Stomach smooth muscle (tissue), 2 donors: ENCODE measurements at regions not wholly inside any gene's neighbourhood (a gene's known extent, or its start where the extent isn't known, plus 50 kb on each side); places are given as distances from the start of the nearest gene placed in this dataset.
"Not testable (repeated sequence)": the region's sequence is repeated elsewhere in the genome, so short reads cannot be mapped to it uniquely, and the experiment has no call there.

Experiments used
- H3K27ac ChIP-seq: one replicate; pipeline ENCODE4 v1.7.0; 2013; ENCODE audit warnings: mild to moderate bottlenecking, low read length, inconsistent platforms
- H3K27me3 ChIP-seq, 2 donors: one replicate each; pipeline ENCODE4 v1.7.0; 2013; ENCODE audit warnings: low read length in 2 of 2; ENCODE audit not compliant: insufficient read depth in 2 of 2, control insufficient read depth in 1 of 2
- H3K36me3 ChIP-seq, 2 donors: one replicate each; pipeline ENCODE4 v1.7.0; 2013; ENCODE audit warnings: low read length in 2 of 2; ENCODE audit not compliant: control insufficient read depth in 2 of 2, insufficient read depth in 2 of 2
- H3K4me1 ChIP-seq: one replicate; pipeline ENCODE4 v1.7.0; 2013; ENCODE audit warnings: low read length; ENCODE audit not compliant: control insufficient read depth, insufficient read depth
- H3K4me3 ChIP-seq, 2 donors: one replicate each; pipeline ENCODE4 v1.7.0; 2013; ENCODE audit warnings: low read length in 2 of 2
- H3K9ac ChIP-seq, 2 donors: one replicate each; pipeline ENCODE4 v1.7.0; 2013; ENCODE audit warnings: low read length in 2 of 2, mild to moderate bottlenecking in 1 of 2
- H3K9me3 ChIP-seq, 2 donors: one replicate each; pipeline ENCODE4 v1.7.0; 2013; ENCODE audit warnings: low read length in 2 of 2; ENCODE audit not compliant: control insufficient read depth in 2 of 2
- donor health status: healthy.
- donor health status: Pancreatic carcinoma.

- no peak overlapping the region for H3K9ac ChIP-seq
- no peaks in the 10 kb centered on the region for H3K36me3 ChIP-seq
- peaks cover 19% of the 10 kb centered on the region for H3K4me1 ChIP-seq
- H3K4me3 ChIP-seq: no peak overlapping the region
- H3K9me3 ChIP-seq: no peaks in the 10 kb centered on the region
- no peaks in the 10 kb centered on the region for H3K27me3 ChIP-seq
- H3K27ac ChIP-seq: peak overlapping the region; percentile 12
These were observed 146.8 kb upstream of the SLC38A2 start for GRCh38 chr12:46519407-46519806.

DNA sequence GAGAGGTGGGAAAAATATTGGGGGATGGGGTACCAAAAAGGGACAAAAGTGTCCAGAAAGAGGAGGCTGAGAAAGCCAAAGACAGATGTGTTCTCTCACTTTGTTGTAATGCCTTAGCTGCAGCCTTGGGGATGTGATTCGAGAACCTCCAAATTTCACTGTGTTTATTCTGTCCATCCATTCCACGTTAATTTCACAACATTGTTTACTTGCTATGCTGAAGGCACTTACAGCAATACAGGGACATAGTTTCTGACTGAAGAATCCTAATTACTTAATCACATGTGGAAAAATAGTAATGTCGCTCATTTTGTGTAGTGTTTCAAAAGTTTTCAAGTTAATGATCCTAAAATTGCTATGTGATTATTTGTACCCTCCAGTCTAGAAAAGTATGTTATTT lies 146.2 kb upstream of the SLC38A2 start:
- H3K9ac ChIP-seq: no peak overlapping the region
- no peak overlapping the region for H3K27ac ChIP-seq
- H3K36me3 ChIP-seq: no peaks in the 10 kb centered on the region
- H3K27me3 ChIP-seq: no peaks in the 10 kb centered on the region
- H3K9me3 ChIP-seq: no peaks in the 10 kb centered on the region
- peaks cover 12% of the 10 kb centered on the region for H3K4me1 ChIP-seq
- no peak overlapping the region for H3K4me3 ChIP-seq

DNA sequence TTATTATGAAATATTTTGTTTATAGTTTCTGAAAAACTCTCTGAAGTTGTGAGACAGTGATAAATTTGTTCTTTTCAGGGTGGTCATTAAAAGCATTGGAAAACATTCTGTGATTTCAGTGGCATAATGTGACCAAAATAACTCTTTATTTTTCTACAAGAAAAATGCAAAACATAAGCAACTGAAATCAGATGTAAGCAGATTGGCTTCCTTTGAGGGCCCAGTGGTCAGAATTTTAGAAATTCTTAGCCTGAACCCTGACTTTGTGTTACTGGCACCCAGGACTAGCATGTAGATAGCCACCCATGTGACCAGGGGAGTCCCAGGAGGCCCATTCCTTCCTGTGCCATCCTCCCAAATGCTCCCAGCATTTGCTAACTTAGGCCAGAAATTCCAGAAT lies 145.6 kb upstream of the SLC38A2 start:
- Histone ChIP-seq H3K4me1 (peaks cover 10% of the 10 kb centered on the region), H3K9me3 (no peaks in the 10 kb centered on the region), H3K27ac (no peak overlapping the region), H3K9ac (no peak overlapping the region), H3K4me3 (no peak overlapping the region), H3K36me3 (no peaks in the 10 kb centered on the region), H3K27me3 (no peaks in the 10 kb centered on the region)

DNA sequence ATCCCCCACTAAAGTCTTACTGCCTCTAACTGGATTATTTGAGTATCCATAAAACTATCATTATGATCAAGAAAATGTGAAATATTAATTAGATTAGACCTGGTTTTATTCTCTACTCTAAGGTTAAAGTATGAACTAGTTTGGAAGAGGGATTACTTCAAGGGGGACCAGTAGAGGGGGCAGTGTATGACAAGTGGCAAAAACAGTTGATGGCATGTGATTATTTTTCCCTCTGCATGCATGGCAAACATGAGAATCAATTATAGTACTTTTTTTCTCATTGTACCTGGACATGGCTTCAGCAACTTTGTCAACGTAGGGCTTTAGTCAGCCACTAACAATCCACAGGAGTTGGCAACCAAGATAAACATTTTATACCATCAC lies 145.0 kb upstream of the SLC38A2 start:
- H3K27me3 ChIP-seq: no peaks in the 10 kb centered on the region
- no peaks in the 10 kb centered on the region for H3K9me3 ChIP-seq
- H3K4me1 ChIP-seq: peaks cover 10% of the 10 kb centered on the region
- H3K36me3 ChIP-seq: no peaks in the 10 kb centered on the region
- H3K4me3 ChIP-seq: no peak overlapping the region
- no peak overlapping the region for H3K9ac ChIP-seq
- H3K27ac ChIP-seq: peak overlapping the region; percentile 13

GRCh38 chr12:46516933-46517578 lies 144.5 kb upstream of the SLC38A2 start:
- H3K27ac ChIP-seq: peak overlapping the region; percentile 13
- H3K4me3 ChIP-seq: no peak overlapping the region
- no peaks in the 10 kb centered on the region for H3K27me3 ChIP-seq
- peaks cover 10% of the 10 kb centered on the region for H3K4me1 ChIP-seq
- H3K9ac ChIP-seq: no peak overlapping the region
- H3K36me3 ChIP-seq: no peaks in the 10 kb centered on the region
- no peaks in the 10 kb centered on the region for H3K9me3 ChIP-seq

- no peaks in the 10 kb centered on the region for H3K27me3 ChIP-seq
- peaks cover 10% of the 10 kb centered on the region for H3K4me1 ChIP-seq
- no peak overlapping the region for H3K4me3 ChIP-seq
- no peak overlapping the region for H3K9ac ChIP-seq
- no peaks in the 10 kb centered on the region for H3K36me3 ChIP-seq
- H3K9me3 ChIP-seq: no peaks in the 10 kb centered on the region
- H3K27ac ChIP-seq: no peak overlapping the region
These were observed 143.8 kb upstream of the SLC38A2 start for GRCh38 chr12:46516238-46516932.

DNA sequence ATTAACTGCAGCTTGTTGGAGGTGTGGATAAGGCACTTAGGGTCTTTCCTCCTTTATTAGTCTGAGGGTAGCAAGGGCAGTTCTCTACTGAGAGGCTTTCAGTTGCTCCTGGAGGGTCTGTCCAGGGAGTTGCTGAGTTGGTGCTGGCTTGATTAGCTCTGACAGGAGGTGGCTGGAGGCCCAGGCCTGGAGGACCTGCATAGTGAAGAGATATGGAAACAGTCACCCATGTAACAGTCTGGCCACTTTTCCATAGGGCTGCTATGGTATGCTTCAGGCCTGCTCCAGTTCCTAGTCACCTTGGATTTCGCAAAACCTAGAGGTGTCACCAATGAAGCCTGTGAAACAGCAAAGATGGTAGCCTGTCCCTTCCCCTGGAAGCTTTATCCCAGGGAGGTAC lies 143.3 kb upstream of the SLC38A2 start:
- H3K27me3 ChIP-seq: no peaks in the 10 kb centered on the region
- no peak overlapping the region for H3K27ac ChIP-seq
- no peaks in the 10 kb centered on the region for H3K9me3 ChIP-seq
- no peak overlapping the region for H3K9ac ChIP-seq
- peaks cover 4% of the 10 kb centered on the region for H3K4me1 ChIP-seq
- H3K4me3 ChIP-seq: no peak overlapping the region
- H3K36me3 ChIP-seq: no peaks in the 10 kb centered on the region

DNA sequence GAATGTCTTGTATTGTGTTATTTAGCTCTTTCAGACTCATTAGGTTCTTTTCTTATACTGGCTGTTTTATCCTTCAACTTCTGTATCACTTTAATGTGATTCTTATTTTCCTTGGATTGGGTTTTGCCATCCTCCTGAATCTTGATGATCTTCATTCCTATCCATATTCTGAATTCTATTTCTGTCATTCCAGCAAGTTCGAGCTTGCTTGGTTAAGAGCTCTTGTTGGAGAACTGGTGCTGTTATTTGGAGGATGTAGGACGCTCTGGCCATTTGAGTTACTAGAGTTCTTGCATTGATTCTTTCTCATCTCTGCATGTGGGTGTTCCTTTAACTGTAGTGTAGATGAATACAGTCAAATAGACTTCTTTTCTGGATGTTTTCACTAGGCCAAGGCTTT lies 142.3 kb upstream of the SLC38A2 start:
- H3K27ac ChIP-seq: no peak overlapping the region
- H3K9me3 ChIP-seq: no peaks in the 10 kb centered on the region
- H3K4me1 ChIP-seq: peaks cover 4% of the 10 kb centered on the region
- no peaks in the 10 kb centered on the region for H3K36me3 ChIP-seq
- no peaks in the 10 kb centered on the region for H3K27me3 ChIP-seq
- H3K9ac ChIP-seq: no peak overlapping the region
- H3K4me3 ChIP-seq: no peak overlapping the region

GRCh38 chr12:46510257-46510656 lies 137.7 kb upstream of the SLC38A2 start:
- H3K36me3 ChIP-seq, H3K9me3 ChIP-seq, H3K4me3 ChIP-seq, H3K27ac ChIP-seq, H3K27me3 ChIP-seq, H3K9ac ChIP-seq, H3K4me1 ChIP-seq: not testable (repeated sequence)

DNA sequence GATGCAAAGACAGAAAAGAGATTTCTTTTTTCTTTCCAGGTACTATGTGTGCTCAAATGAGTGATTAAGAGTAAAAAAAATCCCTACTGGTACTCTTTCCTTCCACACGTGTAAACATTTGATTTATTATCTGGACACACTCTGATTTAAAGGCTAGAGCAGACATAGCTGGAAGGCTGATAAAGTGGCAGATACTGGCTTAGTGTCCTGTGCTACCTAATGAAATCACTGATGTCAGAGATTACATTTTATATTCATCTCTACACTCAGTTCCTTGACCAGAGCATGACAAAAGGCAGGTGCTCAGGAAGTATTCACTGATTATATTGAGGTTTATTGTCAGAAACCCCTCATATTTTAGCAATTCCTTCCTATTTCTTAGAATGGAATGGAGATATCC lies 136.6 kb upstream of the SLC38A2 start:
- H3K9me3 ChIP-seq: peaks cover 0 to 3% of the 10 kb centered on the region in 2 donors
- no peaks in the 10 kb centered on the region for H3K36me3 ChIP-seq
- no peaks in the 10 kb centered on the region for H3K27me3 ChIP-seq
- H3K9ac ChIP-seq: no peak overlapping the region
- H3K27ac ChIP-seq: no peak overlapping the region
- no peak overlapping the region for H3K4me3 ChIP-seq
- no peaks in the 10 kb centered on the region for H3K4me1 ChIP-seq

- no peaks in the 10 kb centered on the region for H3K27me3 ChIP-seq
These were observed 136.1 kb upstream of the SLC38A2 start for GRCh38 chr12:46508651-46509050.

More at GRCh38 chr12:46508651-46509050, 136.1 kb upstream of the SLC38A2 start:
- no peak overlapping the region for H3K27ac ChIP-seq
- no peaks in the 10 kb centered on the region for H3K36me3 ChIP-seq
- peaks cover 0 to 3% of the 10 kb centered on the region in 2 donors for H3K9me3 ChIP-seq
- H3K4me3 ChIP-seq: no peak overlapping the region
- no peaks in the 10 kb centered on the region for H3K4me1 ChIP-seq
- H3K9ac ChIP-seq: no peak overlapping the region
